IPS-18c (cell line): ENCODE measurements at regions not wholly inside any gene's neighbourhood (a gene's known extent, or its start where the extent isn't known, plus 50 kb on each side); places are given as distances from the start of the nearest gene placed in this dataset.

Experiments
- H3K4me3 ChIP-seq: 2 replicates; pipeline ENCODE4 v1.7.0; 2013; ENCODE audit warnings: low read depth, mild to moderate bottlenecking, low read length, moderate library complexity; ENCODE audit not compliant: insufficient read depth
- H3K9me3 ChIP-seq: one replicate; pipeline ENCODE4 v1.6.1; 2013; ENCODE audit warnings: mild to moderate bottlenecking, low read length, moderate library complexity; ENCODE audit not compliant: control insufficient read depth, insufficient read depth

DNA sequence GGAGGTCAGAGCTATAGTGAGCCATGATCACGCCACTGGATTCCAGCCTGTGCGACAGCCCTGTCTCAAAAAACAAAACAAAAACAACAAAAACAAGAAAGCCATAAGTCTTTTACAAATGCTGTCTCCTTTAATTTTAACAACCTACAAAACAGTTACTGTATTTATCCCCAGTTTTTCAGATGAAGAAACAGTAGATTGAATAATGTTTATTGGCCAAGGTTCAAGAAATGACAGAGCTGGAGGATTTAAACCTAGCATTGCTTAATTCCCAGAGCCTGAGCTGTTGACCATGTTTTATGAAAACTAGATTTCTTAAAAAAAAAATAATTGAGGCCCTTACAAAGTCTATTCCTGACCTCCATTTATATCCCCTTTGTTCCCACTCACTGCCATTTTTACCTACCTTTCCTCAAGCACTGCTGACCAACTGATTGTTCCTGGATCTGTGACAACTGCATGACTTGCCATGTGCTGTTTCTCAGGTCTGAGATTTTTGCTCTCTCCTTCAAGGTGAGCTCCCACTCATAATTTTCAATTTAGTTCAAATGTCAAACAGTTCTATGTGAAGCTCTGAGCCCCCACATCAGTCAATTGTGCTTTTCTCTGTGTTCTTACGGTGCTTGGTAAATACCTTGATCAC, 140.8 kb downstream of the CHRM3 start:
- Histone ChIP-seq H3K9me3 (peaks cover 2% of the 10 kb centered on the region), H3K4me3 (no peak overlapping the region)

- peaks cover 2% of the 10 kb centered on the region for H3K9me3 ChIP-seq
- no peak overlapping the region for H3K4me3 ChIP-seq
Observed at GRCh38 chr1:239536165-239536849, 149.9 kb downstream of the CHRM3 start.

DNA sequence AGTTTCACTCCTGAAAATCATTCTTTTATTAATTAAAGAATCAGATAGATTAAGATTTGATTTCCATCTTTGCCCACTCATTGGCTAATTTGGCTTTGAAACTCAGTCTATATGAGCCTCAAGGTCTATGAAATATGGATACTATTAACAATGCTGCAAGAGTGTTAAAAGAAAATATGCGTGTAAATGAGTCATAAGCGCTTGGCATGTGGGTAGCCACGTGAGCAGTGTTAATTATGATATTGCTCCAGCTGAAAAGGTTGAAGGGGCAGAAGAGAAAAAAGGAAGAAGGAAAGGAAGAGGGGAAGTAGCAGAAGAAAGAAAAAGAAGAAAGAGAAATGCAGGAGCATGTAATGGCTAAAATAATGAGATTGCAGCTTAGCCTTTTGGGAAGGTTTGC, 151.4 kb downstream of the CHRM3 start:
- Histone ChIP-seq H3K9me3 (no peaks in the 10 kb centered on the region), H3K4me3 (no peak overlapping the region)

- Histone ChIP-seq H3K4me3 (no peak overlapping the region), H3K9me3 (no peaks in the 10 kb centered on the region)
Observed at GRCh38 chr1:239538239-239538988, 152.0 kb downstream of the CHRM3 start.

GRCh38 chr1:239539051-239539450, 152.7 kb downstream of the CHRM3 start:
- Histone ChIP-seq H3K4me3 (no peak overlapping the region), H3K9me3 (no peaks in the 10 kb centered on the region)

DNA sequence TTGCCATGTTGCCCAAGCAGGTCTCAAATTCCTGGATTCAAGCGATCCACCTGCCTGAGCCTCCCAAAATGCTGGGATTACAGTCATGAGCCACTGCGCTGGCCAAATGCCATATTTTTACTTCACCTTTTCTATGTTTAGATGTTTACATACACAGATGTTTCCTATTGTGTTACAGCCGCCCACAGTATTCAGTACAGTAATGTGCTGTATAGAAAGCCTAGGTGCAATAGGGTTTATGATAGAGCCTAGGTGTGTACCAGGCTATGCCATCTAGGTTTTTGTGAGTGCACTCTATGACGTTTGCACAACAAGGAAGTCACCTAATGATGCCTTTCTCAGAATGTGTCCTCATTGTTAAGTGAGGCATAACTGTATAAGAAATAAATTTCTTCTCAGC, 153.4 kb downstream of the CHRM3 start:
- no peaks in the 10 kb centered on the region for H3K9me3 ChIP-seq
- H3K4me3 ChIP-seq, result no peak overlapping the region

GRCh38 chr1:239543873-239544272, 157.5 kb downstream of the CHRM3 start:
- no peaks in the 10 kb centered on the region for H3K9me3 ChIP-seq
- H3K4me3 ChIP-seq, result no peak overlapping the region

DNA sequence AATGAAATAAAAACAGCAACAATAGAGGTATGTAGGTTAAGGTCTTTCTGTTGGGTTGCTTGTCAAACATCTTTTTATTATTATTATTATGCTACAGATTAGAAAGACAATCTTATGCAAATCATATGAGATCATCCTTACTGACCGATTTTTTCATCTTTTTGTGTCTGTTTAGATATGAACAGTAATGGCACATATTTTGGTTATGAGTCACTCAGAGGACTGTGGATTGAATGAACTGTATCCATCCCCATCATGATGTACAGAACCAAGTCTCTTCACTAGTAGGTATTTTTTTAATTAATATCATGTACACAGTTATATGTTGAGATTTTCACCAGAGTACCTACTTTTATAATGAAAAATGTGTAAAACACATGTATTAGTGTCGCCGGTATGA, 159.1 kb downstream of the CHRM3 start:
- Histone ChIP-seq H3K4me3 (no peak overlapping the region), H3K9me3 (no peaks in the 10 kb centered on the region)

GRCh38 chr1:239547987-239548386, 161.6 kb downstream of the CHRM3 start:
- no peaks in the 10 kb centered on the region for H3K9me3 ChIP-seq
- no peak overlapping the region for H3K4me3 ChIP-seq

- H3K4me3 ChIP-seq, result no peak overlapping the region
- H3K9me3 ChIP-seq, result no peaks in the 10 kb centered on the region
Observed at GRCh38 chr1:239550178-239550577, 163.8 kb downstream of the CHRM3 start.

- Histone ChIP-seq H3K9me3 (no peaks in the 10 kb centered on the region), H3K4me3 (no peak overlapping the region)
Observed at GRCh38 chr1:239555350-239555749, 169.0 kb downstream of the CHRM3 start.

GRCh38 chr1:239558559-239558958, 172.2 kb downstream of the CHRM3 start:
- H3K9me3 ChIP-seq, result no peaks in the 10 kb centered on the region
- no peak overlapping the region for H3K4me3 ChIP-seq

- Histone ChIP-seq H3K9me3 (no peaks in the 10 kb centered on the region), H3K4me3 (no peak overlapping the region)
Observed at GRCh38 chr1:239558991-239559390, 172.6 kb downstream of the CHRM3 start.

- Histone ChIP-seq H3K4me3 (no peak overlapping the region), H3K9me3 (no peaks in the 10 kb centered on the region)
Observed at GRCh38 chr1:239560921-239561320, 174.6 kb downstream of the CHRM3 start.

DNA sequence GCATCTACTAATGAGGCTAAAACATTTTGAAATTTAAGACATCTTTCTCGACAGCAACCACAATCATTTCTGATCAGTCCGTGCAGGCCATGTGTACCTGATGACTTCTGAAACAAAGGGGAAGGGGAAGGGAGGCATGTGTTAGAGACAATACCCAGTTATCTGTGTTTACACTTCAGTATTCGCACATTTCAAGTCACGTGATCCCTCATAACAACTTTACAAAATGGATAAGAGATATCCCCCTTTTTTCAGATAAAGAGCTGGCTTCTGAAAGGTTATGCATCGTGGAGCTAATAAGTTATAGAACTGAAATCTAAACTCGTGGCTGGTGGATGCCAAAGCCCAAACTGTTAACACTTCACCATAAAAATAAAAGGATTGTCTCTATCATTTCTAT, 175.7 kb downstream of the CHRM3 start:
- no peak overlapping the region for H3K4me3 ChIP-seq
- no peaks in the 10 kb centered on the region for H3K9me3 ChIP-seq

DNA sequence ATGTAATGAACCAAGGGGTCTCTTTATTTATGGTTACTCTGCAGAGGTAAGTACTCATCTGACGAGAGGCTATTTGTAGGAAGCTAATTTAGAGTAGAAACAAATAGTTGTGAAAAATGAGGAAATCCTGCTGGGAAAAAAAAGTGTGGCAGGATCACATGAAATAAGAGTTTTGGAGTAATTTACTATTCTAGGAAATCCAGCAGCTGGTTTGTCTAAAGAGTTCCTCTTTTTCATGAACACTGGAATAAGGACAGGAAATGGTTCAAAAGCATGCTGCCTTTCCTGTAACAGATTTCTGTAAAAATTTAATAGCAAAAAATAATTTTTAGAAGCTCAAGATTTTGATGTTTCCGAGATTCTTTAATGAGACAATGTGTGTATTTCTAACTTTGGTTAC, 177.3 kb downstream of the CHRM3 start:
- H3K9me3 ChIP-seq, result no peaks in the 10 kb centered on the region
- H3K4me3 ChIP-seq, result no peak overlapping the region

GRCh38 chr1:239566074-239566473, 179.7 kb downstream of the CHRM3 start:
- Histone ChIP-seq H3K9me3 (no peaks in the 10 kb centered on the region), H3K4me3 (no peak overlapping the region)

GRCh38 chr1:239570878-239571277, 184.5 kb downstream of the CHRM3 start:
- H3K9me3 ChIP-seq, result no peaks in the 10 kb centered on the region

More at GRCh38 chr1:239570878-239571277, 184.5 kb downstream of the CHRM3 start:
- no peak overlapping the region for H3K4me3 ChIP-seq
